Sigmoid colon (tissue), 4 donors: ENCODE measurements at regions not wholly inside any gene's neighbourhood (a gene's known extent, or its start where the extent isn't known, plus 50 kb on each side); places are given as distances from the start of the nearest gene placed in this dataset.
"Not testable (repeated sequence)": the region's sequence is repeated elsewhere in the genome, so short reads cannot be mapped to it uniquely, and the experiment has no call there.

Experiments used
- CTCF ChIP-seq, 4 experiments: fragments of 450-650 bp in 3 of 4; fragments of 200-600 bp in 1 of 4; IDR thresholded peaks; one replicate each; pipeline ENCODE4 v1.5.1; 2016 to 2019; ENCODE audit warnings: antibody characterized with exemption in 4 of 4, mild to moderate bottlenecking in 3 of 4, moderate library complexity in 2 of 4
- POLR2A ChIP-seq, 2 donors: fragments of 450-650 bp; IDR thresholded peaks; one replicate each; pipeline ENCODE4 v1.6.1; 2016; ENCODE audit warnings: antibody characterized with exemption in 2 of 2, mild to moderate bottlenecking in 2 of 2, moderate library complexity in 2 of 2
- POLR2AphosphoS5 ChIP-seq, 4 donors: sonication (generic); formaldehyde crosslinking; IDR thresholded peaks; one replicate each; pipeline ENCODE4 v1.6.1; 2017; ENCODE audit warnings: antibody characterized with exemption in 4 of 4

GRCh38 chr10:46105856-46106409, 59.9 kb upstream of the MSMB start:
- TF ChIP-seq CTCF, POLR2AphosphoS5, POLR2A (IDR thresholded peaks at IDR 0.05): not testable (repeated sequence)
